Thyroid gland (tissue), 4 donors: ENCODE measurements at regions not wholly inside any gene's neighbourhood (a gene's known extent, or its start where the extent isn't known, plus 50 kb on each side); places are given as distances from the start of the nearest gene placed in this dataset.
"Not testable (repeated sequence)": the region's sequence is repeated elsewhere in the genome, so short reads cannot be mapped to it uniquely, and the experiment has no call there.

ENCODE experiments used
- DNase-seq, 2 donors: peaks; one replicate each; pipeline ENCODE4 v3.0.0-alpha.2; 2019
- H3K27ac ChIP-seq, 3 donors: fragments of 200-600 bp; sonication (generic); 1 replicate in 2 of 3; 2 replicates in 1 of 3; pipeline ENCODE4 v1.5.1; 2016 to 2019; ENCODE audit warnings: mild to moderate bottlenecking in 1 of 3, moderate library complexity in 1 of 3
- H3K27me3 ChIP-seq: fragments of 200-600 bp; sonication (generic); one replicate; pipeline ENCODE4 v1.5.1; 2019
- H3K36me3 ChIP-seq, 2 donors: fragments of 200-600 bp; sonication (generic); one replicate each; pipeline ENCODE4 v1.5.1; 2016 to 2019
- H3K4me1 ChIP-seq, 2 donors: fragments of 200-600 bp; sonication (generic); one replicate each; pipeline ENCODE4 v1.5.1; 2017 to 2019
- H3K4me3 ChIP-seq, 3 donors: fragments of 200-600 bp; sonication (generic); replicated peaks in 1 of 3; 1 replicate in 2 of 3; 2 replicates in 1 of 3; pipeline ENCODE4 v1.5.1; 2016; ENCODE audit warnings: mild to moderate bottlenecking in 1 of 3
- H3K9me3 ChIP-seq: fragments of 200-600 bp; sonication (generic); one replicate; pipeline ENCODE4 v1.5.1; 2017
- WGBS, 2 donors: methylation state at CpG; one replicate each; pipeline ENCODE4 v1.1.5; 2017; 5-methylcytosine and 5-hydroxymethylcytosine counted together
- intact Hi-C: fragments of 100-400 bp; cut with DNase I; formaldehyde crosslinking; loops from one replicate; pipeline ENCODE4 v1.15.1; 2023

- 51 to 63% methylated on average over 2 of the region's 2 CpGs for WGBS, 2 donors
- H3K27ac ChIP-seq, H3K9me3 ChIP-seq, H3K4me1 ChIP-seq, DNase-seq, intact Hi-C loops, H3K36me3 ChIP-seq, H3K27me3 ChIP-seq, H3K4me3 ChIP-seq: not testable (repeated sequence)
These were observed 63.1 kb upstream of the POTEC start for GRCh38 chr18:14606546-14606945.

- H3K4me1 ChIP-seq, H3K9me3 ChIP-seq, H3K4me3 ChIP-seq, intact Hi-C loops, H3K27ac ChIP-seq, H3K36me3 ChIP-seq, H3K27me3 ChIP-seq, DNase-seq: not testable (repeated sequence)
- WGBS, 2 donors: 0% methylated on average over 1 of the region's 1 CpG
These were observed 64.0 kb upstream of the POTEC start for GRCh38 chr18:14607360-14607759.

GRCh38 chr18:14612422-14612821 lies 69.0 kb upstream of the POTEC start:
- H3K27ac ChIP-seq, H3K36me3 ChIP-seq, intact Hi-C loops, H3K4me1 ChIP-seq, H3K27me3 ChIP-seq, DNase-seq, H3K4me3 ChIP-seq, H3K9me3 ChIP-seq: not testable (repeated sequence)

GRCh38 chr18:14614485-14614884 lies 71.1 kb upstream of the POTEC start:
- H3K27me3 ChIP-seq, H3K4me3 ChIP-seq, H3K36me3 ChIP-seq, H3K27ac ChIP-seq, DNase-seq, intact Hi-C loops, H3K9me3 ChIP-seq, H3K4me1 ChIP-seq: not testable (repeated sequence)
- 82 to 83% methylated on average over 4 of the region's 4 CpGs for WGBS, 2 donors

- H3K4me3 ChIP-seq, H3K36me3 ChIP-seq, intact Hi-C loops, H3K27ac ChIP-seq, H3K27me3 ChIP-seq, DNase-seq, H3K9me3 ChIP-seq, H3K4me1 ChIP-seq: not testable (repeated sequence)
- WGBS, 2 donors: 38 to 54% methylated on average over 4 to 5 of the region's 5 CpGs
These were observed 83.9 kb upstream of the POTEC start for GRCh38 chr18:14627336-14627735.

- intact Hi-C loops, DNase-seq, H3K36me3 ChIP-seq, H3K4me1 ChIP-seq, H3K27me3 ChIP-seq, H3K27ac ChIP-seq, H3K9me3 ChIP-seq, H3K4me3 ChIP-seq: not testable (repeated sequence)
- WGBS, 2 donors: 37 to 47% methylated on average over 3 of the region's 3 CpGs
These were observed 85.1 kb upstream of the POTEC start for GRCh38 chr18:14628323-14628978.

- H3K4me3 ChIP-seq, H3K27ac ChIP-seq, intact Hi-C loops, H3K36me3 ChIP-seq, DNase-seq, H3K27me3 ChIP-seq, H3K9me3 ChIP-seq, H3K4me1 ChIP-seq: not testable (repeated sequence)
- 74 to 89% methylated on average over 1 of the region's 1 CpG for WGBS, 2 donors
These were observed 85.6 kb upstream of the POTEC start for GRCh38 chr18:14628979-14629325.

GRCh38 chr18:14632976-14633375 lies 89.6 kb upstream of the POTEC start:
- H3K4me3 ChIP-seq, H3K27ac ChIP-seq, DNase-seq, H3K36me3 ChIP-seq, H3K4me1 ChIP-seq, H3K9me3 ChIP-seq, H3K27me3 ChIP-seq, intact Hi-C loops: not testable (repeated sequence)
- WGBS, 2 donors: 89 to 95% methylated on average over 6 to 7 of the region's 16 CpGs

GRCh38 chr18:14638008-14638407 lies 94.6 kb upstream of the POTEC start:
- intact Hi-C loops, H3K27ac ChIP-seq, H3K4me3 ChIP-seq, H3K27me3 ChIP-seq, H3K4me1 ChIP-seq, H3K36me3 ChIP-seq, DNase-seq, H3K9me3 ChIP-seq: not testable (repeated sequence)
- 55% methylated on average over 4 of the region's 5 CpGs for WGBS, 2 donors

- H3K9me3 ChIP-seq, H3K4me1 ChIP-seq, H3K4me3 ChIP-seq, intact Hi-C loops, H3K36me3 ChIP-seq, H3K27ac ChIP-seq, DNase-seq, H3K27me3 ChIP-seq: not testable (repeated sequence)
- WGBS, 2 donors: 73 to 92% methylated on average over 13 of the region's 13 CpGs
These were observed 97.7 kb upstream of the POTEC start for GRCh38 chr18:14641121-14641520.

- H3K27me3 ChIP-seq, H3K27ac ChIP-seq, H3K9me3 ChIP-seq, DNase-seq, H3K4me1 ChIP-seq, H3K36me3 ChIP-seq, H3K4me3 ChIP-seq, intact Hi-C loops: not testable (repeated sequence)
- 76 to 85% methylated on average over 6 to 8 of the region's 8 CpGs for WGBS, 2 donors
These were observed 100.4 kb upstream of the POTEC start for GRCh38 chr18:14643715-14644290.

- H3K27ac ChIP-seq, H3K27me3 ChIP-seq, H3K4me3 ChIP-seq, intact Hi-C loops, DNase-seq, H3K4me1 ChIP-seq, H3K36me3 ChIP-seq, H3K9me3 ChIP-seq: not testable (repeated sequence)
- 63 to 100% methylated on average over 1 of the region's 2 CpGs for WGBS, 2 donors
These were observed 54.9 kb upstream of the ANKRD30B start for GRCh38 chr18:14693051-14693450.

GRCh38 chr18:14693882-14694281 lies 54.1 kb upstream of the ANKRD30B start:
- intact Hi-C loops, H3K36me3 ChIP-seq, H3K27me3 ChIP-seq, DNase-seq, H3K4me1 ChIP-seq, H3K27ac ChIP-seq, H3K4me3 ChIP-seq, H3K9me3 ChIP-seq: not testable (repeated sequence)
- 81 to 85% methylated on average over 5 of the region's 5 CpGs for WGBS, 2 donors
